HCT116 (cell line): ENCODE measurements at regions not wholly inside any gene's neighbourhood (a gene's known extent, or its start where the extent isn't known, plus 50 kb on each side); places are given as distances from the start of the nearest gene placed in this dataset.

Source experiments
- ATF3 ChIP-seq: IDR thresholded peaks from 2 replicates; pipeline ENCODE4 v1.6.1; 2012
- CEBPB ChIP-seq: IDR thresholded peaks from 2 replicates; pipeline ENCODE4 v1.6.1; 2012; ENCODE audit warnings: low read depth
- CTCF ChIP-seq, 3 experiments: fragments of 200-600 bp in 1 of 3; sonication (generic) in 1 of 3; IDR thresholded peaks in 2 of 3; conservative IDR thresholded peaks in 1 of 3; 2 replicates each; pipeline ENCODE4 v1.5.1; 2012 to 2017; ENCODE audit warnings: low read depth in 2 of 3, low read length in 2 of 3, antibody characterized with exemption in 1 of 3, borderline replicate concordance in 1 of 3, control low read depth in 1 of 3, mild to moderate bottlenecking in 1 of 3, mixed read lengths in 1 of 3, mixed run types in 1 of 3, moderate library complexity in 1 of 3; ENCODE audit not compliant: insufficient read depth in 1 of 3
- EGR1 ChIP-seq: IDR thresholded peaks from 2 replicates; pipeline ENCODE4 v1.6.1; 2012; ENCODE audit warnings: low read depth
- EZH2phosphoT487 ChIP-seq: fragments of 200-600 bp; IDR thresholded peaks from 2 replicates; pipeline ENCODE4 v1.6.1; 2018; ENCODE audit warnings: antibody characterized with exemption, borderline replicate concordance
- FOSL1 ChIP-seq: IDR thresholded peaks from 2 replicates; pipeline ENCODE4 v1.6.1; 2012; ENCODE audit warnings: low read depth
- POLR2A ChIP-seq: IDR thresholded peaks from 2 replicates; pipeline ENCODE4 v1.7.0; 2011; ENCODE audit warnings: borderline replicate concordance; ENCODE audit not compliant: insufficient read depth, insufficient read length; ENCODE audit errors: extremely low read depth
- POLR2AphosphoS5 ChIP-seq: IDR thresholded peaks from 2 replicates; pipeline ENCODE4 v1.6.1; 2011; ENCODE audit warnings: mild to moderate bottlenecking, low read depth, low read length, moderate library complexity
- SRF ChIP-seq: IDR thresholded peaks from 2 replicates; pipeline ENCODE4 v1.6.1; 2012; ENCODE audit warnings: low read depth
- ZBTB33 ChIP-seq: IDR thresholded peaks from 2 replicates; pipeline ENCODE4 v1.6.1; 2011; ENCODE audit warnings: mild to moderate bottlenecking, low read length, moderate library complexity; ENCODE audit not compliant: insufficient replicate concordance; ENCODE audit errors: extremely low read depth
- ZNF274 ChIP-seq: fragments of 200-500 bp; sonication (Bioruptor generic); IDR thresholded peaks from 2 replicates; pipeline ENCODE4 v1.6.1; 2014; ENCODE audit warnings: mild to moderate bottlenecking, low read depth, low read length, inconsistent platforms

GRCh38 chr21:17733209-17733608 lies 85.9 kb downstream of the C21orf91 start:
- TF ChIP-seq POLR2A, result no peak
- no peak for TF ChIP-seq CTCF (IDR thresholded peaks at IDR 0.05 in 2 of 3, conservative IDR thresholded peaks at IDR 0.05 in 1 of 3; ENCODE audit: borderline replicate concordance in 1 of 3, insufficient read depth in 1 of 3, low read depth in 2 of 3, low read length in 2 of 3)
- no peak for TF ChIP-seq POLR2AphosphoS5
- no peak for TF ChIP-seq EGR1
- no peak for TF ChIP-seq SRF
- no peak for TF ChIP-seq CEBPB
- no peak for TF ChIP-seq EZH2phosphoT487
- no peak for TF ChIP-seq ZBTB33
- no peak for TF ChIP-seq ATF3
- TF ChIP-seq ZNF274, result no peak
- TF ChIP-seq FOSL1, result no peak
